ENCODE measurements at regions not wholly inside any gene's neighbourhood (a gene's known extent, or its start where the extent isn't known, plus 50 kb on each side); places are given as distances from the start of the nearest gene placed in this dataset.

DNA sequence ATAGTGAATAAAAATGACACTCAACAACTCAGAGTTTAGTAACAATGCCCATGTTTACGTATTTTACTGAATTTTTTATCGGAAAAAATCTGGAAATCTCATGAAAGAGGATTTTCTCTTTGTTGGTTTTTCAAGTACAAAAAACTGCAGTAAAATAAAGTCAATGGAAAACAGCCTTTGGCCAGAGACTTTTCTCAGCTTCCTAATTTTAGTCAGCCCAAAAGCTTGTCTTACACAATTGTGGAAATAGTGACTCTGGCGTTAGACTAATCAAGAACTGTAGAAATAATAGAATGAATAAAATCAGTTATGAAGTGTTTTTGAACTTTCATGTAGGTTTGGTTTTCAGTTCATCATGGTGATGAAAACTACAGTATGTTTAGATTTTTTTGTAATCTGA is 234.7 kb downstream of the DKK2 start:
- TF ChIP-seq, protein P1, sequence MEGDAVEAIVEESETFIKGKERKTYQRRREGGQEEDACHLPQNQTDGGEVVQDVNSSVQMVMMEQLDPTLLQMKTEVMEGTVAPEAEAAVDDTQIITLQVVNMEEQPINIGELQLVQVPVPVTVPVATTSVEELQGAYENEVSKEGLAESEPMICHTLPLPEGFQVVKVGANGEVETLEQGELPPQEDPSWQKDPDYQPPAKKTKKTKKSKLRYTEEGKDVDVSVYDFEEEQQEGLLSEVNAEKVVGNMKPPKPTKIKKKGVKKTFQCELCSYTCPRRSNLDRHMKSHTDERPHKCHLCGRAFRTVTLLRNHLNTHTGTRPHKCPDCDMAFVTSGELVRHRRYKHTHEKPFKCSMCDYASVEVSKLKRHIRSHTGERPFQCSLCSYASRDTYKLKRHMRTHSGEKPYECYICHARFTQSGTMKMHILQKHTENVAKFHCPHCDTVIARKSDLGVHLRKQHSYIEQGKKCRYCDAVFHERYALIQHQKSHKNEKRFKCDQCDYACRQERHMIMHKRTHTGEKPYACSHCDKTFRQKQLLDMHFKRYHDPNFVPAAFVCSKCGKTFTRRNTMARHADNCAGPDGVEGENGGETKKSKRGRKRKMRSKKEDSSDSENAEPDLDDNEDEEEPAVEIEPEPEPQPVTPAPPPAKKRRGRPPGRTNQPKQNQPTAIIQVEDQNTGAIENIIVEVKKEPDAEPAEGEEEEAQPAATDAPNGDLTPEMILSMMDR (conservative IDR thresholded peaks at IDR 0.05 in 1 of 2, IDR thresholded peaks at IDR 0.05 in 1 of 2; ENCODE audit: extremely low read depth in 1 of 2, insufficient read depth in 1 of 2, low read depth in 1 of 2, low read length in 2 of 2) = no peak
- no peak for TF ChIP-seq EZH2 (IDR thresholded peaks at IDR 0.05; ENCODE audit: borderline replicate concordance, low read length)

All from mammary epithelial cell (primary cell).